ENCODE measurements at regions not wholly inside any gene's neighbourhood (a gene's known extent, or its start where the extent isn't known, plus 50 kb on each side); places are given as distances from the start of the nearest gene placed in this dataset.

- TF ChIP-seq CTCF (IDR thresholded peaks at IDR 0.05) (no peak), POLR2AphosphoS5 (IDR thresholded peaks at IDR 0.05; ENCODE audit: low read depth, low read length) (no peak), SIN3A (IDR thresholded peaks at IDR 0.05; ENCODE audit: borderline replicate concordance, insufficient read depth, low read depth, low read length) (no peak), REST (IDR thresholded peaks at IDR 0.05; ENCODE audit: insufficient read depth in 1 of 2, low read depth in 2 of 2, low read length in 1 of 2) (no peak), TCF7L2 (IDR thresholded peaks at IDR 0.05; ENCODE audit: low read depth, low read length) (no peak)
These were observed 152.0 kb downstream of the VGLL3 start for GRCh38 chr3:86838927-86839326.

Measured in Panc1 (cell line).